Amygdala (tissue), 56 donors: ENCODE measurements at regions not wholly inside any gene's neighbourhood (a gene's known extent, or its start where the extent isn't known, plus 50 kb on each side); places are given as distances from the start of the nearest gene placed in this dataset.
"Not testable (repeated sequence)": the region's sequence is repeated elsewhere in the genome, so short reads cannot be mapped to it uniquely, and the experiment has no call there.

ENCODE experiments used
- DNase-seq, 56 donors: peaks; one replicate each; lab custom pipeline; 2025; lab: John Stamatoyannopoulos, UW

DNA sequence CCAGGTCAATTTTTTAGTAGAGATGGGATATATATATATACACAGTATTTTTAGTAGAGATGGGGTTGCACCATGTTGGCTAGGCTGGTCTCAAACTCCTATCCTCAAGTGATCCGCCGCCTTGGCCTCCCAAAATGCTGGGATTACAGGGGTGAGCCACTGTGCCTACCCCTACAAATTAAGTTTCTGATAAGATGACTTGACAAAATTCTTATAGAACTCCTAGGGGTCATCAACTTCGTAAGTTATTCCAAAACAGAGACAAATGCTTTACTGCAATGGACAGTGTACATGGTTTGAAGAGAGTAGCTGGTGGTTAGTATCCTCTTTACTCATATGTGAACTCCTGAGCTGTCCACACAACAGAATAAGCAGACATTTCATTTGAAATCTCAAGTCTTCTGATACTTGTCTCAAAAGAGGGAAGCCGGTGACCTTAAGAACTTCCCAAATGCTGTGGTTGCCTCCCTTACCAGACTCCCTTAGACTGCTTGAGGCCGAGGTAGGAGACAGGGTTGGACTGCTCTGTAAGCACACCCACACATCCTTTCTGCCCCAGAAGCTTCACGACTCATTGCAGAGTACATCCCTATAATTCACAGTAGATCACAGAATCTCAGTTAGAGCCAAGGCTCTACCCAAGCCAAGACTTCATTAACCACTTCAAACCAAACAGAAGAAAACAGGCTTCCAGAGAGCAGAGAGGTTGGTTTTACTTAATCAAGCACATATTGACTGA lies 244.1 kb upstream of the IRF2BP2 start:
- DNase-seq: no peak

DNA sequence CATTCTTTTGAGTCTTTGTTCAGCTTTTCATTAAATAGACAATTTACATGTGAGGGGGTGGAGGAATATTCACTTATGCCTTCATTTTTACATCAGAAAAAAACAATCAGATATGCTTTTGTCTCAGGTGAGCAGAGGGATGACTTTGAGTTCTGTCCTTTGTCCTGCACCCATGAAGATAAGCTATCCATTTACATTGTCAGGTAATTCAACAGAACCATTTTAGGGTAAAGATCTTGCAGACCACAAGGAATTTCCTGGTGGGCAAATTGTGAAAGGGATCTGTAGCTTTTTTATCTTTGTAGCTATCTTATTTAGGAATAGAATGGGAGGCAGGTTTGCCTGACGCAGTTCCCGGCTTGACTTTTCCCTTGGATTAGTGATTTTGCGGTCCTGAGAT lies 242.7 kb upstream of the IRF2BP2 start:
- DNase-seq: no peak

DNA sequence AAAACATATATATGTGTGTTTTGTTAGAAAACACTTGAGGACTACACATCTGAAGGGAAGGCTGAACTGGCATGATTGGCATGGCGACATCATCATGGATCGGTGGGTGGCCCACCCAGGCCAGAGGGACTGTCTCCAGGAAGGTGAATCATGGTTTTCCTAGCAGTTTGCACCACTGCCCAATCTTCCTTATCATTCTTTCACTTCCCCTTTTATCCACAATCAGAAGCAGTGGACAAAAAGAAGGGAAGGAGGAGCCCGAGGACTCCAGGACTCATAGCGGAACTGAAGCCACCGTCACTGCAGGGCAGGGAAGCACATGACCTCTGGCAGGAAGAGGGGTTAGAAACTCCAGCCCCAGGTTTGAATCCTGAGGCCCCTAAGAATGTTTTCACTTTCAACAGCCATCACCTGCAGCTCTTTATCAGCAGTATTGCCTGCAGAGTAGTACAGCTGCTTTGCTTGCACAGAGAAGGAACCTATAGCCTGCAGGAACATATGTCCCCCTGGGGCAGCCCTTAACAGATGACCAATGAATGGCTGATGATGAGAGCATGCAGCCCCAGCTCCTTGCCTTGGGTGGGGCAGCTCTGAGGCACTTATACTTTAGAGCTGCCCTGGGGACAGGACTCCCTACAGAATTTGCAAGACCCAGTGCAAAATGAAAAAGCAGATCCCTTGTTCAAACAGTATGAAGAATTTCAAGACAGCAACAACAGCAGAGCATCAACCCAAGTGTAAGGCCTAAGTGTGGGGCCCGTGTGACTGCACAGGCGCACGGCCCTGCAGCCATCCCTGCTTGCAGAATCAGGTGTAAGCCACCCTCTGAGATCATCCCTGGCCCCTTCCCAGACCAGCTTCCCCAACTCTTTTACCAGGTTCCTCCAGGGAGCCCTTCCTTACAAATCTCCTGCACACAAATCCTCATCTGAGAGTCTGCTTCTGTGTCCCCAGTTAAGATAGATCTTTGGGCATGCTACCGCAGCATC lies 241.8 kb upstream of the IRF2BP2 start:
- DNase-seq: peak in 3 of 56 donors; percentile 8 to 36 (median 19)

DNA sequence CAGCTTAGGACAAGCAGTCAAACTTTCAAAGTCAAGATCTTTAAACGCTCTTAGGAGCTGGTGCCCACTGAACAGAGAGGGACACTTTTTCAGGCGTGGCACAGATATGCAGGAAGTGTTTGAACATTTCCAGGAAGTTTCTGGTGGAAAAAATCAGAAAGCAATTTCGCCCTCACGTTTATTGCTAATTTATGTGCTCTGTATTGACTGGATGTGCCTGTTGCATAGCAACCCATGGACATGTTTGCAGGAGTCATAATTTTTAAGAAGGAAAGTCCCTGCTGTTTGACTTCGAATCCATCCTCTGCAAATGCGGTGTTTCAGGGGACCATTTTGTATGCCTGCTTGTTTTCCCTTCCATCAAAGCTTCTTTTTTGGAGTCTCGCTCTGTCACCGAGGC lies 239.9 kb upstream of the IRF2BP2 start:
- no peak for DNase-seq

DNA sequence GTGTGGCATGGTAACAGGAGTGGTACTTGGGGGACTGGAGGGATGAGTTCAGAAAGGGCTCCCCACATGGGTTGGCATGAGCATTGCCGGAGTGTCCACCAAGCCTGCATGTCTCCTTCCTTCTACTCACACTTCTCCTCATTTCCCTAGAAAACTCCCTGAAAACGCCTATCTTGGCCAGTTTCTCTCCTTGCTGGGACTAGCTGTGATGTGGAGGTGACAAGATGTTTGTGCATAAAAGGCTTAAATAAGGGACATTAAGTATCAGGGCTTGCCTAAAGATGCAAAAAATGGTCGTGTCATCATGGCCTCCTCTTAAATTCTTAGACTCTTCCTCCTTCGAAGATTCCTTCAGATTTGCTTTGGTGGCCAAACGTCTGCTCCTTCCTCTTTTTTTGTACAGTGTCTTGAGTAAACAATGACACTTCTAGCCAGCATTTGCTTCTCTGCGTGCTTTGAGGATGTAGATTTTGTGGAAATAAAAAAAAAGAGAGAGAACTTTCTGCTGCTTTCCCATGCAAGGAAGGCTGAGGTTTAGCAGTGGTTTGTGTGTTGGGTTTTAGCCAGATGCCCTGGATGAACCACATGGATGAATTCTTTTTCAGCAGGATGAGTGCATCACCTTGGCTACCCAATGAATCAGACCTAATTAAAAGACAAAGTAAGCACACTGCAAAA lies 239.1 kb upstream of the IRF2BP2 start:
- DNase-seq: peak in 4 of 56 donors; percentile 12 to 24 (median 16)

DNA sequence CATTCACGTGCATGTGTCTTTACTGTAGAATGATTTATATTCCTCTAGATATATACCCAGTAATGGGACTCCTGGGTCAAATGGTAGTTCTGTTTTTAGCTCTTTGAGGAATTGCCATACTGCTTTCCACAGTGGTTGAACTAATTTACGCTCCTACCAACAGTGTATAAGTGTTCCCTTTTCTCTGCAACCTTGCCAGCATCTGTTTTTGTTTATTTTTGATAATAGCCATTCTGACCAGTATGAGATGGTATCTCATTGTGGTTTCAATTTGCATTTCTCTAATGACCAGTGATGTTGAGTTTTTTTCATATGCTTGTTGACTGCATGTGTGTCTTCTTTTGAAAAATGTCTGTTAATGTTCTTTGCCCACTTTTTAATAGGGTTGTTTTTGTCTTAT lies 236.8 kb upstream of the IRF2BP2 start:
- not testable (repeated sequence) for DNase-seq

DNA sequence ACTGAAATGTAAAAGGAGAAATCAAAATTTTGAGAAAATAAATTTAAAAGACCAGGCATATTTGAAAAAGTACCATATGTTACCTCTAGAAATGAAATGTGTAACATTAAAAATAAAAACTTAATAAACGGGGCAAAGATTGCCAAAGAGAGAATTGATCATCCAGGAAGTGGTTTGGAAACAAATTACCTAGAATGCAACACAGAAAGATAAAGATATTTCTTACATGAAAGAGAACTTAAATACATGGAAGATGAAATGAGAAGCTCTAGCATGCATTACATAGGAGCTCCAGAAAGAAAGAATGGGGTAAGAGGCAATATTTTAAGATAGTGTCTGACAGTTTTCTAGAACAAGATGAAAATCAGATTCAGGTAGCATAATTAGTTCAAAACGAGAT lies 235.9 kb upstream of the IRF2BP2 start:
- no peak for DNase-seq

DNA sequence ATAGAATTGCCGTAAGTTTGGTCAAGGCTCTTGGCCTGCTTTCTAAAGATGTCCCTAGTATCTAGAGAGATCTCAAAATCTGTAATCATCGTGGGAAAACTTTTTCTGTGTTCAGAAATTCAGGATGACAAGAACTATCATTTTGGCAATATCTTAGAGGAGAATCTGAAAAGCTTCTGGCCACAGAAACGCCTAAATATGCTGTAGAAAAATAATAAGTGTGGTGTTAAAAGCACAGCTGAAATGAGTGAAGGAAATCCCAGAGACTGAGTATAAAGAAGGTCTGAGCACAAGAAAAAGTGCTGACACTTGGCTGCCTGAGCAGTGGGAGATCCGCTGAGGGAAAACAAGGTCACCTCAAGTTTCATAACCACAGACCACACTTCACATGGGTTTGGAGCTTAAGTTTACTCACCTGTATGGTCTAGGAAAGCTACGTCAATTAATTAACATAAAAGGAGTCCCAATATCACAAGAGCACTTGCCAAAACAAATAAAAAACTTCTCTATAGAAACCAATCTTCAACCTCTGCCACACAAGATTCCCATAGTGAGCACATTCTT lies 235.2 kb upstream of the IRF2BP2 start:
- no peak for DNase-seq

DNA sequence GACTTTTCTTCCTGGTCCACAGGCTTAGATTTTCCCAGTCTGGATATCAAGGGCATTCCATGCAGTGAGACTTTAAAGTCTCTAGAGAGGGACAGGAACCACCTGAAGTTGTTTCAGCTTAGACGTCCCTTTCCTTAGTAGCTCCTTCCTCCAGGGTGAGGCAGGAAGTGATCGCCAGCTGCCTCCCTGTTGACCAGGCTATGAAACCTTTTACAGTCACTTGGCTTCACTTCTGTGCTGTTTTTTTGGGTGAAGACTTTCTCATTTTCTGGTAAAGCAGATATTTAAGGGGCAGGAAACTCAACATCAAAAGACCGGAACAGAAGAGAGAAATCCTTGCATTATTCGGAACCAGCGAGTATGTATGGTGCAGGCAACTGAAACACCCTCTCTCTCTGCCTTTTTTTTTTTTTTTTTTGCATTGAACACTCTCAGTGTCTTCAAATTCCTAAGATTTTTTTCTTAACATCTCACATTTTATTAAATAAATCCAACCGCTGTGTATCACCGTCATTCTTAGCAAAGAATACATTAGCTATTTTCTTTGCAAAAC lies 234.6 kb upstream of the IRF2BP2 start:
- no peak for DNase-seq

DNA sequence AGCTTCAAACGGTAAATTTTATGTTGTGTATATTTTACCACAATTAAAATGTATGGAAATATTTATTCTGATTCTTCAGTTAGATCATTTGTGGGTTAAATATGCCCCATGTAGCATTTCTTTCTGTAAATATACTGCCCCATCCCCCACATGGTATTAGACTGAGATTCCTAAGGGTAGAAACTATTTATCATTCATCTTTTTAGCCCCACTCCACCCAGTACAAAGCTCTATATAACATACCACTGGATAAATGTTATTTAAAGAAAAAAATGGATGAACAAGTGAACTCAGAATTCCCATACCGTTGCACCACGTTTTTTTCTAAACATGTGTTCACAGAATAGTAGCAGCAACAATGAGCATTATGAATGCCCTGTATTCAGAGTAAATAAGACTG lies 234.0 kb upstream of the IRF2BP2 start:
- DNase-seq: no peak

DNA sequence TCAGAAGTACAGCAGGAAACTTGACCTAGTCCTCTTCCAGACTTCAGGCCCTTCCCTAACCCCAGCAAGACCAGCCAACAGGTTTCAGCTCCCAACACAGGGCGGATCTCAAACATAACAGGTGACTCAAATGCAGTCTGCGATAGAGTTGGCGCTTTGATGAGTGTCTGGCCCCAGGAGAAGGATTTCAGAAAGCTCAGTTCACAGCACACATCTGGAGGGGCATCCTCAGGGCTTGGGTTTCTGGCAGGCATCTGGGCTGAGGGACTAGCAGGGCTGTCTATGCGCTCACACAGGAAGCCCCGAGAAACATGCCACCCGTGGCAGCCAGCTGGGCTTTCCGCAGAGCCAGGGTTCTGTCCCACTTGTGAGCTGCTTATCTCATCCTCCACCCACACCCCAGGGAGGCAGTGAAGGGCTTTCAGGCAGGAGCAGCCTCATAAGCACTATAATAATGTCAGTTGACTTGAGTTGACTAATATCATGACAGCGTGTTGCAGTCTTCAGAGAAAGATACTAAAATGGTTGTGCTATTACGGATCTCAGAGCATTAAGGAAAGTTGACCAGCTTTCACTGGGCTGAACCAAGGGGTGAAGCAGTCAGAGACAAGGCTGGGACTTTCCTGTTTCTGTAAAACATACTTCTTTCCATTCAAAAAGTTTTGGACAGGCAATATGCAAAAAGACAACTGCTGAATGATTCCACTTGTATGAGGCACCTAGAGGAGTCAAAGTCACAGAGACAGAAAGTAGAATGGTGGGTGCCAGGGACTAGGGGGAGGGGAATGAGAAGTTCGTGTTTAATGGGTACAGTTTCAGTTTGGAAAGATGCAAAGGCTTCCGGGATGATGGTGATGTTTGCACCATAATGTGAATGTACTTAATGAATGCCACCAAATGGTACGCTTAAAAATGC lies 233.0 kb upstream of the IRF2BP2 start:
- DNase-seq: peak in 5 of 56 donors; percentile 3 to 35 (median 21)

DNA sequence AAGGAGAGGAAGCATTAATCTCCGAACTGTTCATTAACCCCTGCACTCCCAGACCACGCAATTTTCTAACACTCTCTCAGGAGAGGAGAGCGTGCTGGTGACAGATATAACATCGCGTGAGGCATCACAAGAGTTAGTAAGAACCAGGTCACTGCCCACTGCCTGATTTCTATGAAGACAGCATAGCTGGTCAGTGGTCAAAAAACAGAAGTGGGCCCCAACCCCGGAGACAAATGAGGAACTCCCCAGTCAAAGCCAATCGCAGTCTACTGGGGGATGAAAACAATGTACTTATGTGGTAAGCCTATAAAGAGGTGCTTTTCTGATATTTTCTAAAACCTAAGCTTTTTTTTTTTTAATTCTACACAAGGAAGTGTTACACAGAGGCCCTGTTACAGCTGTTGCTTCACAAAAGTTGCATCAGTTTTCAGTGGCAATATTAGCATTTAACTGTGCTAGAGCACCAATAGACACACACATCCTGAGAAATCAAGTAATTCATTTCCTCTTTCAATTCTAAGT lies 231.8 kb upstream of the IRF2BP2 start:
- DNase-seq: peak in 11 of 56 donors; percentile 11 to 61 (median 18)

DNA sequence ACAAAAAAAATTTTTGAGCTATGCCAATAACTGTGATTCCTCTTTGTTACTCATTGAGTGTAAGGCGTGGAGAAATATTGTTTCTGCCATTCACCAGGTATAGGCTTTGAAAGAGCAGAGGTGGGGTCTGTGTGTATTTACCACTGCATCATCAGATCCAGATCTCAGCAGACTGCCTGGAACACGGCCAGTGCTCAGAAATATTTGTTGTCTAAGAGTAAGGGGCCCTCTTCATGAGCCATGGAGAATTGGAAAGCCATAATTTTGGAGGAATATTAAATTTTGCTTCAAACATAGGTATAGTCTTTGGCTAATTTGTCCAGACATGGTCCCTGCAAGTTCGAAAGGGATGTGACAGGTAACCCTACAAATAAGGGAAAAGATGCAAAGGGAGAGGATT lies 231.3 kb upstream of the IRF2BP2 start:
- no peak for DNase-seq

DNA sequence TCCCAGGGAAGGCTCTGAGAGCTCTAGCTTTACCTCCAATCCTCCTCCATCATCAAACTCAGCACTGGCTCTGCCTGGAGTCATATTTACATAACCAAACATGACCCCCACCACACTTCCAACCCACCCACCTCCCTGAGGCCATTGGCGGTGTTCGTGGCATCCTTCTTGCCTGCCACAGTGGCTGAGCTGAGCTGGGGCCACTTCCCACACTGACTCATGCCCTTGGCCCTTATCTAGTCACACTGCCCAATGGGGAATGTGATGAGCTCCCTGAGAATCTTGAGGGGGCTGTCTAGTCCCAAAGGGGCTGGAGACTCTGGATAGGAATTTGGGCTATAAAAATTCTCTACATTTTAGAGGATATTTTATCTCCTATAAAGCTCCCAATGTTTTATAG lies 230.9 kb upstream of the IRF2BP2 start:
- DNase-seq: no peak

DNA sequence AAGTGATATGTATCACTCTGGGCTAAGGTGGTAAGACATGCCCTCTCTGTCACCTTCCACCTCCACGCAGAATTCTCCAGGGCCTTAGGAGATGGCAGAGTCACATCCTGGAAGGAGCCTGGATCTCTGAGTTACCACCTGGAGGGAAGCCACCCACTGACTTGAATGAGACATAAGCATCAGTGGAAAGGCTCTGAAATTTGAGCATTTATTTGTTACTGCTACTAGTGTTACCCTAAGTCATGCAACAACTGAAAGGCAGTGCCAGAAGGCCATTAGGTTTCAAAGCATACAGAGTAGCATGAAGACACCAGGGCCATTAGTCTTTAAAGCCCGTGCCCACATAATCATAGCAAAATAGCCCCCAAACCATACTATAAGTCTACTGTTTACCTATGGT lies 230.3 kb upstream of the IRF2BP2 start:
- DNase-seq: no peak

DNA sequence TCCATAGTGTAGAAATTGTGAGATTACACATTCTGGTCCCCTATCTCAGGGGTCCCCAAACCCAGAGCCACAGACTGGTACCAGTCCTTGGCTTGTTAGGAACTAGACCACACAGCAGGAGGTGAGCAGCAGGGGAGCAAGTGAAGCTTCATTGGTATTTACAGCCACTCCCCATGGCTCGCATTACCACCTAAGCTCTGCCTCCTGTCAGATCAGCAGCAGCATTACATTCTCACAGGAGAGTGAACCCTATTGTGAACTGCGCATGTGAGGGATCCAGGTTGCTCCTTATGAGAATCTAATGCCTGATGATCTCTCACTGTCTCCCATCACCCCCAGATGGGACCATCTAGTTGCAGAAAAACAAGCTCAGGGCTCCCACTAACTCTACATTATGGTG lies 229.7 kb upstream of the IRF2BP2 start:
- no peak for DNase-seq

DNA sequence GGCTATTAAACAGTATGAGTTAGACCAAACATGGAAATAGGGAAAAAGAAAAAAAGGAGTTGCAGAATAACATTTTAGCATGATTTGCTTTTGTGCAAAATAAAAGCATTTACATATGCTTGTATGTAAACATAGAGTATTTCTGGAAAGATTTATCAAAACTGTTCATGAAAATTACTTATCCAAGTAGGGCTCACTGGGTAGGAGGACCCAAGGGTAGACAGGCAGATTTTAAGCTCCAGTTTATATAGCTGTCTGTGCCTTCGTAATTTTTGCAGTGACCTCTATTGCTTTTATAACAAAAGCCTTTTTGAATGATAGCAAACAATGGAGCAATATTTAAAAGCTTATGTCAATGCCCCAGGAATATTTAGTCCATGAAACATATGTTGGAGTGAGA lies 228.8 kb upstream of the IRF2BP2 start:
- DNase-seq: no peak

DNA sequence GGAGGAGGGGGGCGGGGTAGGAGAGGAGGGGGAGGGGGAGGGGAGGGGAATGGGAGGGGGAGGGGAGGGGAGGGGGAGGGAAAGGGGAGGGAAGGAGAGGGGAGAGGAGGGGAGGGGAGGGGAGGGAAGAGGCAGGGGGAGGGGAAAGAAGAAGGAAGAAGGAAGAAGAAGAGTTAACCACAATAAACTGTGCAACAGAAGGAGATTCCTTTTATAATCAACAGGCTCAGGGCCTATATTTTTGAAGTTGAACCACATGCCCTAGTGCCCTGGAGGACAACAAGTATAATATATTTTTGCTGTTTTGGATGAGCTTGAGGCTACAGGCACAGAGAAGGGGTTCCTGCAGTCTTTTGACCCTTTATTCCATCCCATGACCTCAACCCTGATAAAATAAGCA lies 228.2 kb upstream of the IRF2BP2 start:
- DNase-seq: no peak

DNA sequence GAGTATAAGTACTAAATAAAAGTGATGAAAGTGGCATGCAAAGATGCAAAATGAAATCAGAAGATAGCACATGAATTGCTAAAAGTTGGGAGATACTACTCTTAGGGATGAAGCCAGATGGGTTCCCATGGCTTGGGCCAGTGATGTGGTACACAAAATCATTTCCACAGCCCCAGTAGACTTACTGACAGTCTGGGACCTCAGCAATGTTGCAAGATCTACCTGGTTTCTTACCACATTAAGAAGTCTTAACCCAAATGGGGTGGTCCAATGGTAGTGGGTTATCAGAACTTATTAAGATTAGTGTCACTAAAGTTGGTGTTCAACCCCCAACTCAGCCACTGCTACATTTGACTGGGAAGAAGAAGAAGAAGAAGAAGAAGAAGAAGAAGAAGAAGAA lies 227.7 kb upstream of the IRF2BP2 start:
- DNase-seq: no peak
